ENCODE measurements at regions not wholly inside any gene's neighbourhood (a gene's known extent, or its start where the extent isn't known, plus 50 kb on each side); places are given as distances from the start of the nearest gene placed in this dataset.

DNA sequence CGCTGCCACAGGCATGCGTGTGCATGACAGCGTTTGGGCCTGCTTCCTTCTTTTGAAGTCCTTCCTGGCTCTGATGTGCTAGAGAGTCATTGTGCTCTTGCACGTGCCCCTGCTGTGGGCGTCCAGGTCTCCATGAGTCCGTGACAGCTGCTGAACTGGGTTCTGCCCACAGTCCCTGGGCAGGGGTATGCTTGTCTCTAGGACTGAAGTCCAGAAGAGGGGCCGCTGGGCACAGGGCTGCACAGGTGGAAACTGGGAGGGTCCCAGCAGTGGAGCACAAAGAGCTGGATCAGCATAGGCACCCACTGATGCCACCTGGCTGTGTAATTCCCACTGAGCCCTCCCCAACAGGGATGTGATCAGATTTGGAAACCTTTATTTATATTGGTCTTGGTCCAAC lies 169.4 kb downstream of the IRX2 start:
- Histone ChIP-seq H3K4me1 (no peaks in the 10 kb centered on the region), H3K36me3 (no peaks in the 10 kb centered on the region), H3K27me3 (no peaks in the 10 kb centered on the region), H3K27ac (no peak overlapping the region), H3K4me3 (no peak overlapping the region), H3K9me3 (no peaks in the 10 kb centered on the region)
- no peak for DNase-seq (ENCODE audit: low spot score in 2 of 2)
- no peak for TF ChIP-seq POLR2A (IDR thresholded peaks at IDR 0.05)
- no peak for TF ChIP-seq POLR2AphosphoS5 (IDR thresholded peaks at IDR 0.05)
- no peak for TF ChIP-seq EP300 (IDR thresholded peaks at IDR 0.05)
- TF ChIP-seq, protein P1, sequence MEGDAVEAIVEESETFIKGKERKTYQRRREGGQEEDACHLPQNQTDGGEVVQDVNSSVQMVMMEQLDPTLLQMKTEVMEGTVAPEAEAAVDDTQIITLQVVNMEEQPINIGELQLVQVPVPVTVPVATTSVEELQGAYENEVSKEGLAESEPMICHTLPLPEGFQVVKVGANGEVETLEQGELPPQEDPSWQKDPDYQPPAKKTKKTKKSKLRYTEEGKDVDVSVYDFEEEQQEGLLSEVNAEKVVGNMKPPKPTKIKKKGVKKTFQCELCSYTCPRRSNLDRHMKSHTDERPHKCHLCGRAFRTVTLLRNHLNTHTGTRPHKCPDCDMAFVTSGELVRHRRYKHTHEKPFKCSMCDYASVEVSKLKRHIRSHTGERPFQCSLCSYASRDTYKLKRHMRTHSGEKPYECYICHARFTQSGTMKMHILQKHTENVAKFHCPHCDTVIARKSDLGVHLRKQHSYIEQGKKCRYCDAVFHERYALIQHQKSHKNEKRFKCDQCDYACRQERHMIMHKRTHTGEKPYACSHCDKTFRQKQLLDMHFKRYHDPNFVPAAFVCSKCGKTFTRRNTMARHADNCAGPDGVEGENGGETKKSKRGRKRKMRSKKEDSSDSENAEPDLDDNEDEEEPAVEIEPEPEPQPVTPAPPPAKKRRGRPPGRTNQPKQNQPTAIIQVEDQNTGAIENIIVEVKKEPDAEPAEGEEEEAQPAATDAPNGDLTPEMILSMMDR (IDR thresholded peaks at IDR 0.05) = no peak
- 77% methylated on average over 7 of the region's 7 CpGs for WGBS

DNA sequence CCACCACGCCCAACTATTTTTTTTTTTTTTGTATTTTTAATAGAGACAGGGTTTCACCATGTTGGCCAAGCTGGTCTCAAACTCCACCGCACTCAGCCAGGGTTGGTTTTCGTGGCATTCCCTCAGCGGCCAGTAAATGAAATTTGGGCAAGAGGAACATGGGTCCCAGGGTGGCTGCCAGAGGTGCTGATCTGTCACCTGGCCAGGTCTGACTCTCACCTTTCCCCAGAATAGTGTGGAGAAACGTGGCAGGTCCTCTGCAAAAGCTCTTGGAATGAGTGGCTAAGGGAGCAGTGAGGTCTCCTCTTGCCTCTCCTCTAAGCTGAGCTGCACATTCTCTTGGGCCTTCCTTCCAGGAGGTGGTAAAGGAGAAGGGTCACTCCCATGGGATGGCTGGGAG lies 170.1 kb downstream of the IRX2 start:
- DNase-seq (ENCODE audit: low spot score in 2 of 2) = no peak
- Histone ChIP-seq H3K4me3 (no peak overlapping the region), H3K27me3 (no peaks in the 10 kb centered on the region), H3K9me3 (no peaks in the 10 kb centered on the region), H3K27ac (no peak overlapping the region), H3K4me1 (no peaks in the 10 kb centered on the region), H3K36me3 (no peaks in the 10 kb centered on the region)
- TF ChIP-seq, protein P1 (IDR thresholded peaks at IDR 0.05) = no peak
- TF ChIP-seq POLR2A (IDR thresholded peaks at IDR 0.05) (no peak), EP300 (IDR thresholded peaks at IDR 0.05) (no peak), POLR2AphosphoS5 (IDR thresholded peaks at IDR 0.05) (no peak)
- 86% methylated on average over 5 of the region's 5 CpGs for WGBS

DNA sequence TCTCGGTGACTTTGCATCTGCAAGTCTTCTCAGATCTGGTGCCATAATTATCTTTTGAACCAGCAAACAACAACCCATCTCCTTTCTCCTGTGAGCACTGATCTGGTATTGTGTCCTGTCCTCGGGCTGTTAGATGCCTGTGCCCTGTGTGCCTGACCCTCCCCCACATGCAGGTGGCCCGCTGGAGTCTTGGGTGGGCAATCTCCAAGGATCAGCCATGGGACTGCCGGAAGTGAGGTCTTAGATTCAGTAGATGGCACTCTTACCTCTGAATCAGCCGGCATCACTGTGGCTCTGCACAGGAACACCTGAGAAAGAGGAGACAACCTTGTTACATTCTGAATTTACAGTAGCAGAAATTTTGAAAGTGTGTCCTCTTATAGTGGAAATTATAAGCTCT lies 172.4 kb downstream of the IRX2 start:
- Histone ChIP-seq H3K9me3 (no peaks in the 10 kb centered on the region), H3K27ac (no peak overlapping the region), H3K27me3 (no peaks in the 10 kb centered on the region), H3K4me1 (no peaks in the 10 kb centered on the region), H3K4me3 (no peak overlapping the region), H3K36me3 (no peaks in the 10 kb centered on the region)
- DNase-seq (ENCODE audit: low spot score in 2 of 2) = no peak
- 67% methylated on average over 5 of the region's 5 CpGs for WGBS
- TF ChIP-seq, protein P1 (IDR thresholded peaks at IDR 0.05) = no peak
- no peak for TF ChIP-seq POLR2AphosphoS5 (IDR thresholded peaks at IDR 0.05)
- TF ChIP-seq POLR2A (IDR thresholded peaks at IDR 0.05) = no peak
- TF ChIP-seq EP300 (IDR thresholded peaks at IDR 0.05) = no peak

DNA sequence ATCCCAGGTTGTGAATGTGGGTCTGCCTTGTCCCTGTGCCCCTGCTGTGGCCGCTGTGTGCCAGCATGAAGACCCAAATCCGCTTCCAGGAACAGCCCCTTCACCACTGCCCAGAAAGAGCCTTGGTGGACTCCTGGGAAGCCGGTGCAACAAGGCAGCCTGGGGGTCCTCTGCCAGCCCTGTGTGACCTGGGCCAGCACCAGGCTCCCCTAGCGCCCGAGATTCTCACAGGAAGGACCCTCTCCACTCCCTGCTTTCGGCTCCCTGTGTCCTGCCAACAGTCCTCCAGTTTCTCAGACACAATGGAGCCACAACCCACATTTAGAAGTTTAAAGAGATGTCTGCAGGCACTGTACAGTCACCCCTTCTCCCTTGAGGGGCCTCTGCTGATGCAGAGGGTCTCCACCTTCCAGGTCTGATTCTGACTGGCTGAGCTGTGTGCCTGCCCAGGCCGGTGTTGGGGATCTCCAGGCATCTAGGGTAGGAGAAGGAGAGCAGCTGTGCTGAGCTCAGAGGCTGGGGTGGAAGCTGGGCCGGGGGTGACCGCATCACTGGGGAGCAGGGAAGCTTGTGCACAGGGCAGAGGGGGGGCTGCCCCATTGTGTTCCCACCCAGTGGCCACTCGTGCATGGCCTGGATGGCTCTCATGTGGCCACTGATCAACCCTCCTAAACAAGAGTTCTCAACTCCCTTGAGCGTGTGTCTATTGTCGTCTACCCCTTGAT lies 174.0 kb downstream of the IRX2 start:
- no peaks in the 10 kb centered on the region for H3K9me3 ChIP-seq
- TF ChIP-seq POLR2AphosphoS5 (IDR thresholded peaks at IDR 0.05) = no peak
- TF ChIP-seq EP300 (IDR thresholded peaks at IDR 0.05) = no peak
- TF ChIP-seq, protein P1 (IDR thresholded peaks at IDR 0.05) = no peak
- no peak for TF ChIP-seq POLR2A (IDR thresholded peaks at IDR 0.05)
- no peak overlapping the region for H3K4me3 ChIP-seq
- H3K36me3 ChIP-seq = no peaks in the 10 kb centered on the region
- H3K27me3 ChIP-seq = no peaks in the 10 kb centered on the region
- H3K27ac ChIP-seq = no peak overlapping the region
- no peak for DNase-seq (ENCODE audit: low spot score in 2 of 2)
- WGBS = 98% methylated on average over 7 of the region's 12 CpGs
- no peaks in the 10 kb centered on the region for H3K4me1 ChIP-seq

DNA sequence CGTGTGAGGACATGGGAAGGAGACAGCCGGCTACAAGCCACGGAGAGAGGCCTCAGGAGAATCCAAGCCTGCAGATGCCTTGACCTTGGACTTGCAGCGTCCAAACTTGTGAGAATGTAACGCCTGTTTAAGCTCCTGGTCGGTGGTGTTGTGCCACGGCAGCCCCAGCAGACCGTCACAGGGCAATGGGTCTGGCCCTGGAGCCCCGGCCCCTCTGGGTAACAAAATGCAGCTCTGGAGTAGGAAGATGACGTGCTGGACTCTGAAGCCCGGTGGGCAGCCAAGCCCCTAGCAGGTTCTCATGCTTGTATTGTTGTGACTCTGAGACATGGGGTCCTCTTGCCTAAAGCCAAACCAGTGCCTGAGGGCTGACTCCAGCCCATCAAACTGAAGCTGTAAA lies 174.7 kb downstream of the IRX2 start:
- H3K4me1 ChIP-seq = no peaks in the 10 kb centered on the region
- DNase-seq (ENCODE audit: low spot score in 2 of 2) = peak in 1 of 2 donors; percentile 71
- no peak overlapping the region for H3K4me3 ChIP-seq
- H3K27ac ChIP-seq = no peak overlapping the region
- H3K9me3 ChIP-seq = no peaks in the 10 kb centered on the region
- WGBS = 89% methylated on average over 10 of the region's 11 CpGs
- TF ChIP-seq EP300 (IDR thresholded peaks at IDR 0.05) (no peak), POLR2A (IDR thresholded peaks at IDR 0.05) (no peak), POLR2AphosphoS5 (IDR thresholded peaks at IDR 0.05) (no peak)
- TF ChIP-seq, protein P1 (IDR thresholded peaks at IDR 0.05) = no peak
- H3K27me3 ChIP-seq = no peaks in the 10 kb centered on the region
- no peaks in the 10 kb centered on the region for H3K36me3 ChIP-seq

All from suprapubic skin (tissue), 4 donors.